Esophagus muscularis mucosa (tissue), 4 donors: ENCODE measurements at regions not wholly inside any gene's neighbourhood (a gene's known extent, or its start where the extent isn't known, plus 50 kb on each side); places are given as distances from the start of the nearest gene placed in this dataset.

Source experiments
- CTCF ChIP-seq, 3 experiments: fragments of 200-600 bp in 2 of 3; fragments of 450-650 bp in 1 of 3; sonication (generic) in 2 of 3; IDR thresholded peaks; one replicate each; pipeline ENCODE4 v1.5.1; 2017 to 2019; ENCODE audit warnings: antibody characterized with exemption in 3 of 3, mild to moderate bottlenecking in 2 of 3, moderate library complexity in 1 of 3
- EP300 ChIP-seq: sonication (generic); formaldehyde crosslinking; IDR thresholded peaks from one replicate; pipeline ENCODE4 v1.6.1; 2017; ENCODE audit warnings: antibody characterized with exemption
- POLR2A ChIP-seq: fragments of 450-650 bp; IDR thresholded peaks from one replicate; pipeline ENCODE4 v1.6.1; 2017; ENCODE audit warnings: antibody characterized with exemption, moderate library complexity, mild to moderate bottlenecking, low read depth
- POLR2AphosphoS5 ChIP-seq, 2 donors: sonication (generic); formaldehyde crosslinking; IDR thresholded peaks; one replicate each; pipeline ENCODE4 v1.6.1; 2017; ENCODE audit warnings: antibody characterized with exemption in 2 of 2

GRCh38 chr2:129233166-129233565 is 746.3 kb upstream of the RAB6C start:
- TF ChIP-seq CTCF (IDR thresholded peaks at IDR 0.05) (no peak), POLR2A (no peak), EP300 (no peak), POLR2AphosphoS5 (IDR thresholded peaks at IDR 0.05) (no peak)
